Gastroesophageal sphincter (tissue), 3 donors: ENCODE measurements at regions not wholly inside any gene's neighbourhood (a gene's known extent, or its start where the extent isn't known, plus 50 kb on each side); places are given as distances from the start of the nearest gene placed in this dataset.

Source experiments
- EP300 ChIP-seq: sonication (generic); formaldehyde crosslinking; IDR thresholded peaks from one replicate; pipeline ENCODE4 v1.6.1; 2017; ENCODE audit warnings: antibody characterized with exemption, mild to moderate bottlenecking
- POLR2A ChIP-seq, 2 donors: fragments of 450-650 bp; IDR thresholded peaks; one replicate each; pipeline ENCODE4 v1.6.1; 2017; ENCODE audit warnings: antibody characterized with exemption in 2 of 2, mild to moderate bottlenecking in 2 of 2, moderate library complexity in 1 of 2
- POLR2AphosphoS5 ChIP-seq: sonication (generic); formaldehyde crosslinking; IDR thresholded peaks from one replicate; pipeline ENCODE4 v1.6.1; 2017; ENCODE audit warnings: antibody characterized with exemption
- TF ChIP-seq, protein P1 (sequence below), 4 experiments: fragments of 200-600 bp in 2 of 4; fragments of 450-650 bp in 2 of 4; sonication (generic) in 1 of 4; IDR thresholded peaks; one replicate each; pipeline ENCODE4 v1.5.1; 2017 to 2019; ENCODE audit warnings: antibody characterized with exemption in 4 of 4, mild to moderate bottlenecking in 2 of 4, moderate library complexity in 2 of 4

DNA sequence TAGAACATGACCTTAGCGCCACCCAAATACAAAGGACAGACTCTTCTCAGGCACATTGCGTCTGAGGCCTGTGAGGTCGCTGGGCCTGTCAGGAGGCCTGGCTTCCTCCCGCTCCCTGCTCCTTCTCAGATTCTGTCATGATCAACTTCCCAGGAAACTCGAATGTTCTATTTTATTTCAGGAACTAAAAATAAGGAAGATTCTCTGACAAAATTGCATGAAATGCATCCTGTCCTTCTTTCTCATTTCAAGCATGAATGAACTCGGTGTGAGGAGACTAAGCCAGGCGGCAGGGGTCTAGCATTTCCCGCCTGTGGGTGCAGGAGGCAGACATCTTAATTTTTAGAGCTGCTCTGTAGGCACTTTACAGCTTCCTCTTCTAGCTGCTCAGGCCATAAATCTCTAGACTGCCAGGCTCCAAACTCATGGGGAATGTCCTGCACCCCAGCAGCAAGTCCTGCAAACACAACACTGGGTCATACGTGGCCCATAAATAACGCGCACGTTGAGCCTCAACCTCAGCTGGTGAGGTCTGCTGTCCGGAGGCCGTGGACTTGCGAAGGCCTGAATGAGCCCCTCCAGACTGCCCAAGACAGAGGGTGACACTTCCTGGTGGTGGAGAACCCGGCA is 109.7 kb upstream of the ZNF236 start:
- TF ChIP-seq, protein P1, sequence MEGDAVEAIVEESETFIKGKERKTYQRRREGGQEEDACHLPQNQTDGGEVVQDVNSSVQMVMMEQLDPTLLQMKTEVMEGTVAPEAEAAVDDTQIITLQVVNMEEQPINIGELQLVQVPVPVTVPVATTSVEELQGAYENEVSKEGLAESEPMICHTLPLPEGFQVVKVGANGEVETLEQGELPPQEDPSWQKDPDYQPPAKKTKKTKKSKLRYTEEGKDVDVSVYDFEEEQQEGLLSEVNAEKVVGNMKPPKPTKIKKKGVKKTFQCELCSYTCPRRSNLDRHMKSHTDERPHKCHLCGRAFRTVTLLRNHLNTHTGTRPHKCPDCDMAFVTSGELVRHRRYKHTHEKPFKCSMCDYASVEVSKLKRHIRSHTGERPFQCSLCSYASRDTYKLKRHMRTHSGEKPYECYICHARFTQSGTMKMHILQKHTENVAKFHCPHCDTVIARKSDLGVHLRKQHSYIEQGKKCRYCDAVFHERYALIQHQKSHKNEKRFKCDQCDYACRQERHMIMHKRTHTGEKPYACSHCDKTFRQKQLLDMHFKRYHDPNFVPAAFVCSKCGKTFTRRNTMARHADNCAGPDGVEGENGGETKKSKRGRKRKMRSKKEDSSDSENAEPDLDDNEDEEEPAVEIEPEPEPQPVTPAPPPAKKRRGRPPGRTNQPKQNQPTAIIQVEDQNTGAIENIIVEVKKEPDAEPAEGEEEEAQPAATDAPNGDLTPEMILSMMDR (IDR thresholded peaks at IDR 0.05), result no peak
- no peak for TF ChIP-seq POLR2A (IDR thresholded peaks at IDR 0.05)
- TF ChIP-seq POLR2AphosphoS5, result no peak
- TF ChIP-seq EP300, result no peak
